Fibroblast of villous mesenchyme (primary cell): ENCODE measurements at regions not wholly inside any gene's neighbourhood (a gene's known extent, or its start where the extent isn't known, plus 50 kb on each side); places are given as distances from the start of the nearest gene placed in this dataset.

Experiments
- DNase-seq: peaks from one replicate; pipeline ENCODE4 v3.0.0-alpha.2; 2010; ENCODE audit warnings: low read depth
- H3K4me3 ChIP-seq: 2 replicates; pipeline ENCODE4 v1.5.1; 2011; ENCODE audit warnings: low read depth, mild to moderate bottlenecking, low read length
- CTCF ChIP-seq: IDR thresholded peaks from 2 replicates; pipeline ENCODE4 v1.5.1; 2012; ENCODE audit warnings: low read depth, mild to moderate bottlenecking, low read length; ENCODE audit not compliant: insufficient read depth

GRCh38 chr6:3661390-3661789, 90.1 kb downstream of the PXDC1 start:
- no peak overlapping the region for H3K4me3 ChIP-seq
- no peak for TF ChIP-seq CTCF
- DNase-seq: no peak

- no peak for DNase-seq
- H3K4me3 ChIP-seq: no peak overlapping the region
- TF ChIP-seq CTCF: no peak
Measured at GRCh38 chr6:3660473-3660872, 91.0 kb downstream of the PXDC1 start.

GRCh38 chr6:3659748-3660147, 91.8 kb downstream of the PXDC1 start:
- no peak for TF ChIP-seq CTCF
- no peak overlapping the region for H3K4me3 ChIP-seq
- no peak for DNase-seq

- no peak for TF ChIP-seq CTCF
Measured at GRCh38 chr6:3656076-3656475, 95.4 kb downstream of the PXDC1 start.

GRCh38 chr6:3654898-3655297, 96.6 kb downstream of the PXDC1 start:
- no peak for TF ChIP-seq CTCF
- DNase-seq: no peak
- no peak overlapping the region for H3K4me3 ChIP-seq

More at GRCh38 chr6:3656076-3656475, 95.4 kb downstream of the PXDC1 start:
- H3K4me3 ChIP-seq: no peak overlapping the region
- DNase-seq: no peak

- DNase-seq: no peak
- H3K4me3 ChIP-seq: no peak overlapping the region
- TF ChIP-seq CTCF: no peak
Measured at GRCh38 chr6:3654436-3654835, 97.1 kb downstream of the PXDC1 start.

GRCh38 chr6:3653528-3654070, 97.9 kb downstream of the PXDC1 start:
- H3K4me3 ChIP-seq: no peak overlapping the region
- no peak for DNase-seq
- TF ChIP-seq CTCF: no peak
